ENCODE measurements at regions not wholly inside any gene's neighbourhood (a gene's known extent, or its start where the extent isn't known, plus 50 kb on each side); places are given as distances from the start of the nearest gene placed in this dataset.

DNA sequence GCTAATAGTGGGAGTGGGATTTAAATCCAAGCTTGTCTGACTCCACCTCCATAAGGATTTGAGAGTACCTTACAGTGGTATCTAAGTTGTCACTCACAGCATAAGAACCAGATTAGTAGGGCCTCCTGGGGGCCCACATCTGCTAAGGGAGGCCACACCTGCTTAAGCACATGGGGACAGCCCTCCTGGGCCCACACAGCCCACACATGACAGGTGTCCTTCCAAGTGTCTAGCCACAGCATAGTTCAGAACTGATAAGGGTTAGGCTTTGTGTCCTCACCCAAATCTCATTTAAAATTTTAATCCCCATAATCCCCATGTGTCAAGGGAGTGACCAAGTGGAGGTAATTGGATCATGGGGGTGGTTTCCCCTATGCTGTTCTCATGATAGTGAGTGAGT is 186.0 kb upstream of the HMGA2 start:
- no peak for DNase-seq (ENCODE audit: extremely low spot score)
- POLR2A ChIA-PET = no interaction called here
- TF ChIP-seq, protein P1, sequence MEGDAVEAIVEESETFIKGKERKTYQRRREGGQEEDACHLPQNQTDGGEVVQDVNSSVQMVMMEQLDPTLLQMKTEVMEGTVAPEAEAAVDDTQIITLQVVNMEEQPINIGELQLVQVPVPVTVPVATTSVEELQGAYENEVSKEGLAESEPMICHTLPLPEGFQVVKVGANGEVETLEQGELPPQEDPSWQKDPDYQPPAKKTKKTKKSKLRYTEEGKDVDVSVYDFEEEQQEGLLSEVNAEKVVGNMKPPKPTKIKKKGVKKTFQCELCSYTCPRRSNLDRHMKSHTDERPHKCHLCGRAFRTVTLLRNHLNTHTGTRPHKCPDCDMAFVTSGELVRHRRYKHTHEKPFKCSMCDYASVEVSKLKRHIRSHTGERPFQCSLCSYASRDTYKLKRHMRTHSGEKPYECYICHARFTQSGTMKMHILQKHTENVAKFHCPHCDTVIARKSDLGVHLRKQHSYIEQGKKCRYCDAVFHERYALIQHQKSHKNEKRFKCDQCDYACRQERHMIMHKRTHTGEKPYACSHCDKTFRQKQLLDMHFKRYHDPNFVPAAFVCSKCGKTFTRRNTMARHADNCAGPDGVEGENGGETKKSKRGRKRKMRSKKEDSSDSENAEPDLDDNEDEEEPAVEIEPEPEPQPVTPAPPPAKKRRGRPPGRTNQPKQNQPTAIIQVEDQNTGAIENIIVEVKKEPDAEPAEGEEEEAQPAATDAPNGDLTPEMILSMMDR (IDR thresholded peaks at IDR 0.05; ENCODE audit: control extremely low read depth, extremely low read depth, low read depth, missing control alignments) = no peak
- CTCF ChIA-PET = interaction anchor here (1.0 to 1.5 kb wide), 4 partner anchors 8 to 469 kb away, joined by 3 to 4 read pairs (median 3); no protein-coding TSS in a partner anchor

DNA sequence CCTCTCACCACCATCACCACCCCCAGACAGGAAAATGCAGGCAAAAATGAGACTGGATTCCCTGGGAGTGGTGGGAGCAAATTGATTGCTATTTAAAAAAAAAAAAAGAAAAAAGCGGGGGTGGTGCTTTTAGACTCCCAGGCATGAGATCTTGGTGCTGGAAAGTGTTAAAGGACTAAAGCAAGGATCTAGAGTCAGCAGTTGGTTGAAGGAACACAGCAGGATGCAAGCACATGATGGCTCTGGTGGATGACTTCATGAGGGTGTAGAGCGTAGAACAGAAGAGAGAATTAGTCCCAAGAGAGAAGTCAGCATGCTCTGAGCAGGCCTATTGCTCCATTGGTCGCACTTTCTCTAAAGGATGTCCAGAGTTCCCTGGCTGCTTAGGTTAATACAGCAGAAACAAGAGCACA is 183.8 kb upstream of the HMGA2 start:
- ChIA-PET POLR2A (no interaction called here), CTCF (interaction anchor here (1.0 to 1.6 kb wide), 3 partner anchors 9 to 14 kb away, joined by 3 to 5 read pairs (median 4); no protein-coding TSS in a partner anchor)
- no peak for DNase-seq (ENCODE audit: extremely low spot score)
- TF ChIP-seq, protein P1 (IDR thresholded peaks at IDR 0.05; ENCODE audit: control extremely low read depth, extremely low read depth, low read depth, missing control alignments) = no peak

DNA sequence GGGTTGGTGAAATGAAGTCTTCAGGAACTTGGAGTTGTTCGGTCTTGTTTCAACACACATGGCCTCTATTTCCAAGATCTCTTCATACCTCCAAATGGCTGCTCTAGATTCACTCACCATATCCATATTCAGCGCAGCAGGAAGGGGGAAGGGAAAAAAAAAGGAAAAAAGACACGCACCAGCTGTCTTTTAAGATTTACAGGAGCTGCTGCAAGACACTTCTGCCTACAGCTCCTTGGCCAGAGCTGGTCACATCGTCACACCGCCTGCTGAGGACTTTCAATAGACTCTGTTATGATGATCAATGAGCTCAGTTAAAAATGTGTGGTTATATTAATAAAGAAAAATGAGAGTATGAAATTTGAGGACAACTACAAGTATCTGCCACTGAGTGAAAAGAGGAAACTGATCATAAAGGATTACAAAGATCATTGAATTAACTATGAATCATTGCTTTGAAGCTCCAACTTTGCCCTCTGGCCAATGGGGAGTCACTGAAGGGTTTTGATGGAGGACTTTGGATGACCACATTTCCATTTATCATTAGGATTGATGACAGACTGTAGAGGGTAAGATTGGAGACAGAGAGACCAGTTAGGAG is 182.1 kb upstream of the HMGA2 start:
- DNase-seq (ENCODE audit: extremely low spot score) = no peak
- POLR2A ChIA-PET = no interaction called here
- CTCF ChIA-PET = no interaction called here
- TF ChIP-seq, protein P1 (IDR thresholded peaks at IDR 0.05; ENCODE audit: control extremely low read depth, extremely low read depth, low read depth, missing control alignments) = no peak

DNA sequence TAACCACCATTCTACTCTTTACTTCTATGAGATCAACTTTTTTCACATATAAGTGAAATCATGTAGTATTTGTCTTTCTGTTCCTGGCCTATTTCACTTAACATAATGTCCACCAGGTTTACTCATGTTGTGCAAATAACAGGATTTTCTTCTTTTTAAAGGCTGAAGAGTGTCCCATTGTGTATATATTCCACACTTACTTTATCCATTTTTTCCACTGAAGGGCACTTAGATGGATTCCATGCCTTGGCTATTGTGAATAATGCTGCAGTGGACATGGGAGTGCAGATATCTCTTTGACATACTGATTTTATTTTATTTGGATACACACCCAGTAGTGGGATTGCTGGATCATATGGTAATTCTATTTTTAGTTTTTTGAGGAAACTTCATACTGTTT is 181.1 kb upstream of the HMGA2 start:
- CTCF ChIA-PET = no interaction called here
- POLR2A ChIA-PET = no interaction called here
- TF ChIP-seq, protein P1 (IDR thresholded peaks at IDR 0.05; ENCODE audit: control extremely low read depth, extremely low read depth, low read depth, missing control alignments) = no peak

DNA sequence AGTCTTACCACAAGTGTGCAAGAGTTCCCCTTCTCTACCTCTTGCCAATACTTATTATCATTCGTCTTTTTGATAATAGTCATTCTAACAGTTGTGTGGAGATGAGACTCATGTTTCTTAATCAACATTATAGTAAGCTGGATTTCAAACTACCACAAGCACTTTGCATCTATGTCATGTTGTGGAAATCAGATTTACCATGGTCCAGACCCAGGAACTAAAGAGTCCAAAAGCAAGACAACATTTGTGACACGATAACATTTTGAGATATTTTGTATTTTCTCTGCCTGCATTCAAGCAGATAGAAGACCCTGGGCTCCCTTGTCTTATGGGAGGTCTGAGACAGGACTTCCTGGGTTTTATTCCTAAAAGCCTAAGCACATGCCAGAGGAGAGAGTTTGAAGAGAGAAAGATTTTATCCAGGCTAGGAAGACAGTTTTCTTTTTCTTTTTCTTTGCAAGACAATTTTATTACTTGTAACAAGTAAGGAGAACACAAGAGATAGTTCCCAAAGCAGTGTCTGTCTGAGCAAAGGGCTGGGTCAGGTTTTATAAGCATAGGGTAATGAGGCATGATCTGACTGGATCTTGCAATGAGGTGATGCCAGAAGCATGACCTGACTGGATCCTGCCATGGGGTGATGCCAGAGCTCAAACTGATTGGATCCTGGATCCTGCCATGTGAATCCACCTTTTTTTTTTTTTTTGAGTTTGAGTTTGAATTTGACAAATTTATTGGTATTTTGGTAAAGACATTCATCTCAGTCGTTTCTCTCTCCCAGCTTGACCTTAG is 180.5 kb upstream of the HMGA2 start:
- TF ChIP-seq, protein P1 (IDR thresholded peaks at IDR 0.05; ENCODE audit: control extremely low read depth, extremely low read depth, low read depth, missing control alignments) = no peak
- POLR2A ChIA-PET = interaction anchor here (0.7 kb wide), 1 partner anchor 136 kb away, joined by 6 read pairs; no protein-coding TSS in a partner anchor
- DNase-seq (ENCODE audit: extremely low spot score) = no peak
- CTCF ChIA-PET = no interaction called here

More for the DNA sequence above, 181.1 kb upstream of the HMGA2 start:
- no peak for DNase-seq (ENCODE audit: extremely low spot score)

DNA sequence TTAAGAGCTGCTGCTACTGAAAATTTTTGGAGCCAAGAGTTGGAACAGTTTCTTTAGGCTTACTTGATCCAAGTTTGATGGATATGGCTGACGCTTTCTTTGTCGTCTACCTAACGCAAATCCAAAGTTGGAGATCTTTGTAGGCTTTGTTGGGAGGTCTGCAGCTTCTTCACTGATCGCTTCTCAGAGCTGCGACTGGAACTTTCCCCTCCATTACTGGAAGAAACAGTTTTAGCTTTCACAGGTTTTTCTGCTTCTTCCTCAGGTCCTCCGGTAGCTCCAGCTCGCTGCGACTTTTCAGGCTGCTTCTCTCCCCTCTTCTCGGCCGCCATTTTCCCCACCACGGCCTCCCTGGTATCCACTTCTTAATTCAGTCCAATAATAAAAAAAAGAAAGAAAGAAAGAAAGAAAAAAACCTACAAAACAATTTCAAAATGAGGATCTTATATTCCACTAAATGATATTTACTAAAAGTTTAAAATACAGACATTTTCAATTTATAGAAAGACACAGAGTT is 178.1 kb upstream of the HMGA2 start:
- TF ChIP-seq, protein P1 (IDR thresholded peaks at IDR 0.05; ENCODE audit: control extremely low read depth, extremely low read depth, low read depth, missing control alignments) = no peak
- ChIA-PET POLR2A (no interaction called here), CTCF (interaction anchor here (0.9 to 1.7 kb wide), 2 partner anchors 8 to 22 kb away, joined by 3 to 4 read pairs; no protein-coding TSS in a partner anchor)
- DNase-seq (ENCODE audit: extremely low spot score) = no peak

Measured in GM10248 (cell line).